Stimulated activated CD8-positive, alpha-beta memory T cell treated with anti-CD3 and anti-CD28 coated beads, Interleukin-2, amount 100 ng/mL, for 48 hours (primary cell): ENCODE measurements at regions not wholly inside any gene's neighbourhood (a gene's known extent, or its start where the extent isn't known, plus 50 kb on each side); places are given as distances from the start of the nearest gene placed in this dataset.
"Not testable (repeated sequence)": the region's sequence is repeated elsewhere in the genome, so short reads cannot be mapped to it uniquely, and the experiment has no call there.

Experiments
- DNase-seq, 2 donors: peaks; one replicate each; pipeline ENCODE4 v3.0.0-alpha.2; 2020; ENCODE audit warnings: low read depth in 2 of 2

- DNase-seq = no peak
Observed at GRCh38 chr19:30066781-30067759, 125.0 kb downstream of the URI1 start.

- not testable (repeated sequence) for DNase-seq
Observed at GRCh38 chr19:30067956-30068506, 126.0 kb downstream of the URI1 start.

- no peak for DNase-seq
Observed at GRCh38 chr19:30068528-30069395, 126.7 kb downstream of the URI1 start.

GRCh38 chr19:30069535-30070197, 127.6 kb downstream of the URI1 start:
- DNase-seq = no peak

- DNase-seq = no peak
Observed at GRCh38 chr19:30070198-30070967, 128.3 kb downstream of the URI1 start.

- no peak for DNase-seq
Observed at GRCh38 chr19:30070968-30071632, 129.1 kb downstream of the URI1 start.

GRCh38 chr19:30071871-30072270, 129.8 kb downstream of the URI1 start:
- DNase-seq = no peak

GRCh38 chr19:30073152-30074000, 131.3 kb downstream of the URI1 start:
- no peak for DNase-seq

GRCh38 chr19:30074096-30074495, 132.1 kb downstream of the URI1 start:
- no peak for DNase-seq

GRCh38 chr19:30074741-30075715, 133.0 kb downstream of the URI1 start:
- no peak for DNase-seq

- DNase-seq = no peak
Observed at GRCh38 chr19:30076101-30076551, 134.1 kb downstream of the URI1 start.

- DNase-seq = no peak
Observed at GRCh38 chr19:30076751-30077670, 135.0 kb downstream of the URI1 start.

GRCh38 chr19:30077851-30078355, 135.9 kb downstream of the URI1 start:
- no peak for DNase-seq

- no peak for DNase-seq
Observed at GRCh38 chr19:30078381-30078910, 136.4 kb downstream of the URI1 start.

- DNase-seq = no peak
Observed at GRCh38 chr19:30079200-30079599, 137.2 kb downstream of the URI1 start.

- DNase-seq = no peak
Observed at GRCh38 chr19:30082168-30082567, 140.1 kb downstream of the URI1 start.
